Suprapubic skin (tissue), 4 donors: ENCODE measurements at regions not wholly inside any gene's neighbourhood (a gene's known extent, or its start where the extent isn't known, plus 50 kb on each side); places are given as distances from the start of the nearest gene placed in this dataset.

Experiments
- EP300 ChIP-seq: sonication (generic); formaldehyde crosslinking; IDR thresholded peaks from one replicate; pipeline ENCODE4 v1.6.1; 2017; ENCODE audit warnings: antibody characterized with exemption
- POLR2A ChIP-seq, 2 donors: fragments of 450-650 bp; IDR thresholded peaks; one replicate each; pipeline ENCODE4 v1.6.1; 2017; ENCODE audit warnings: antibody characterized with exemption in 2 of 2, mild to moderate bottlenecking in 2 of 2, moderate library complexity in 2 of 2
- POLR2AphosphoS5 ChIP-seq, 3 donors: sonication (generic); formaldehyde crosslinking; IDR thresholded peaks; one replicate each; pipeline ENCODE4 v1.6.1; 2017; ENCODE audit warnings: antibody characterized with exemption in 3 of 3
- TF ChIP-seq, protein P1 (sequence below), 2 donors: fragments of 200-600 bp in 1 of 2; fragments of 450-650 bp in 1 of 2; sonication (generic) in 1 of 2; IDR thresholded peaks; one replicate each; pipeline ENCODE4 v1.5.1; 2016 to 2019; ENCODE audit warnings: antibody characterized with exemption in 2 of 2, mild to moderate bottlenecking in 1 of 2, moderate library complexity in 1 of 2

DNA sequence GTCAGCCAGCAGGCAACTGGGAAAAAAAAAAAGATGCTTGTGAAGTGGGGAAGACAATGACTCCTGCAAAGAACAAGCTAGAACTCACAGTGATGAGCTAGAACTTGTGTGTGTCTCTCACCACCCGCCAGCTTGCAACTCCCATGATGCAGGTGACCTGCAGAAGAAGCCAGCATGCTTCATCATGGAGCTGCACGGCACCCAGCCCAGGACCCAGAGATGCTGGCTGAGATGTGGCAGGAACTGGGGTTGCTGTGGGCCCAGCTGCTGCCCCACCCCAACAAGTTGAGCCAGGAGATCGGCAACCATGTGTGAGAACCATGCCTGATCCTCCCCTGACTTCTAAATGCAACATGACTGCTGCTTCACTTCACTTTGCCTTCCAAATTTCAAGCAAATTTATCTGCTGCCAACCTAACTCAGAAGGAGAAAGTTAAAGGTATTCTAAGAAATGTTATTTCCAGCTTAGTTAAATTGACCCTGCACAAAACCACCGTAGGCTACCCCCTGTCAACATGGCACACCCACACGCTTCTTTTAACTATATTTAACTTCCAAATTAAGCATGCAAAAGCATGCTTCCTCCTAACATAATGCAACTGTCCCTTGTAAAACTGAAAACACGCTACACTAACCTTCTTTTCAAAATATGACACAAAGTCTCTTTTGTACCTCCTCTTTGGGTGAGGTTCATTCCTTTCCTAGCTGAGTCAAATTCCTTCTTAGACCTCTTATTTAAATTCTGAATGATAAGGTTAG lies 166.0 kb upstream of the IGSF21 start:
- TF ChIP-seq EP300 (no peak), POLR2AphosphoS5 (IDR thresholded peaks at IDR 0.05) (no peak), POLR2A (IDR thresholded peaks at IDR 0.05) (no peak)
- TF ChIP-seq, protein P1, sequence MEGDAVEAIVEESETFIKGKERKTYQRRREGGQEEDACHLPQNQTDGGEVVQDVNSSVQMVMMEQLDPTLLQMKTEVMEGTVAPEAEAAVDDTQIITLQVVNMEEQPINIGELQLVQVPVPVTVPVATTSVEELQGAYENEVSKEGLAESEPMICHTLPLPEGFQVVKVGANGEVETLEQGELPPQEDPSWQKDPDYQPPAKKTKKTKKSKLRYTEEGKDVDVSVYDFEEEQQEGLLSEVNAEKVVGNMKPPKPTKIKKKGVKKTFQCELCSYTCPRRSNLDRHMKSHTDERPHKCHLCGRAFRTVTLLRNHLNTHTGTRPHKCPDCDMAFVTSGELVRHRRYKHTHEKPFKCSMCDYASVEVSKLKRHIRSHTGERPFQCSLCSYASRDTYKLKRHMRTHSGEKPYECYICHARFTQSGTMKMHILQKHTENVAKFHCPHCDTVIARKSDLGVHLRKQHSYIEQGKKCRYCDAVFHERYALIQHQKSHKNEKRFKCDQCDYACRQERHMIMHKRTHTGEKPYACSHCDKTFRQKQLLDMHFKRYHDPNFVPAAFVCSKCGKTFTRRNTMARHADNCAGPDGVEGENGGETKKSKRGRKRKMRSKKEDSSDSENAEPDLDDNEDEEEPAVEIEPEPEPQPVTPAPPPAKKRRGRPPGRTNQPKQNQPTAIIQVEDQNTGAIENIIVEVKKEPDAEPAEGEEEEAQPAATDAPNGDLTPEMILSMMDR (IDR thresholded peaks at IDR 0.05), result no peak
